Immature natural killer cell (primary cell): ENCODE measurements at regions not wholly inside any gene's neighbourhood (a gene's known extent, or its start where the extent isn't known, plus 50 kb on each side); places are given as distances from the start of the nearest gene placed in this dataset.
A peak's percentile ranks its signal among the peaks of the same experiment; 100 is the strongest.

Source experiments
- DNase-seq, 3 donors: peaks; one replicate each; pipeline ENCODE4 v3.0.0; 2022; ENCODE audit warnings: mixed read lengths in 1 of 3
- H3K27ac Mint-ChIP-seq, 6 donors: one replicate each; pipeline ENCODE4 v1.8.0; 2020; ENCODE audit warnings: mixed read lengths in 6 of 6, mild to moderate bottlenecking in 5 of 6, inconsistent platforms in 4 of 6, moderate library complexity in 3 of 6
- H3K27me3 Mint-ChIP-seq, 3 donors: one replicate each; pipeline ENCODE4 v1.8.0; 2020 to 2021; ENCODE audit warnings: low read depth in 3 of 3, mild to moderate bottlenecking in 3 of 3, mixed read lengths in 3 of 3, moderate library complexity in 3 of 3, inconsistent platforms in 1 of 3
- H3K36me3 Mint-ChIP-seq, 3 donors: one replicate each; pipeline ENCODE4 v1.8.0; 2020; ENCODE audit warnings: mixed read lengths in 3 of 3, inconsistent platforms in 2 of 3, mild to moderate bottlenecking in 2 of 3
- H3K4me1 Mint-ChIP-seq, 2 donors: one replicate each; pipeline ENCODE4 v1.8.0; 2020; ENCODE audit warnings: inconsistent platforms in 2 of 2, mild to moderate bottlenecking in 2 of 2, mixed read lengths in 2 of 2, moderate library complexity in 1 of 2
- H3K4me3 Mint-ChIP-seq, 5 donors: one replicate each; pipeline ENCODE4 v1.8.0; 2020; ENCODE audit warnings: mild to moderate bottlenecking in 5 of 5, mixed read lengths in 5 of 5, inconsistent platforms in 3 of 5, moderate library complexity in 3 of 5
- H3K9me3 Mint-ChIP-seq, 6 donors: one replicate each; pipeline ENCODE4 v1.8.0; 2020; ENCODE audit warnings: mild to moderate bottlenecking in 6 of 6, mixed read lengths in 6 of 6, inconsistent platforms in 4 of 6, moderate library complexity in 3 of 6

GRCh38 chr1:42043811-42044210 is 109.4 kb upstream of the GUCA2B start:
- no peaks in the 10 kb centered on the region for H3K9me3 Mint-ChIP-seq
- H3K36me3 Mint-ChIP-seq = no peaks in the 10 kb centered on the region
- H3K4me3 Mint-ChIP-seq = no peak overlapping the region
- H3K4me1 Mint-ChIP-seq = no peaks in the 10 kb centered on the region
- H3K27ac Mint-ChIP-seq = no peak overlapping the region
- peaks cover 0 to 5% (median 2%) of the 10 kb centered on the region in 3 donors for H3K27me3 Mint-ChIP-seq
- no peak for DNase-seq

GRCh38 chr1:42043182-42043581 is 110.0 kb upstream of the GUCA2B start:
- no peaks in the 10 kb centered on the region for H3K4me1 Mint-ChIP-seq
- no peak for DNase-seq
- no peaks in the 10 kb centered on the region for H3K9me3 Mint-ChIP-seq
- peaks cover 0 to 5% (median 2%) of the 10 kb centered on the region in 3 donors for H3K27me3 Mint-ChIP-seq
- no peaks in the 10 kb centered on the region for H3K36me3 Mint-ChIP-seq
- no peak overlapping the region for H3K4me3 Mint-ChIP-seq
- no peak overlapping the region for H3K27ac Mint-ChIP-seq

GRCh38 chr1:42041031-42041430 is 112.2 kb upstream of the GUCA2B start:
- H3K4me1 Mint-ChIP-seq = peaks cover 0 to 3% of the 10 kb centered on the region in 2 donors
- DNase-seq = no peak
- H3K9me3 Mint-ChIP-seq = no peaks in the 10 kb centered on the region
- no peak overlapping the region for H3K27ac Mint-ChIP-seq
- H3K27me3 Mint-ChIP-seq = peaks cover 0 to 5% (median 2%) of the 10 kb centered on the region in 3 donors
- no peaks in the 10 kb centered on the region for H3K36me3 Mint-ChIP-seq
- H3K4me3 Mint-ChIP-seq = no peak overlapping the region

GRCh38 chr1:42040159-42040558 is 113.1 kb upstream of the GUCA2B start:
- no peak overlapping the region for H3K27ac Mint-ChIP-seq
- H3K27me3 Mint-ChIP-seq = peaks cover 0 to 5% (median 1%) of the 10 kb centered on the region in 3 donors
- no peak overlapping the region for H3K4me3 Mint-ChIP-seq
- no peaks in the 10 kb centered on the region for H3K9me3 Mint-ChIP-seq
- no peaks in the 10 kb centered on the region for H3K36me3 Mint-ChIP-seq
- DNase-seq = no peak
- peaks cover 0 to 5% of the 10 kb centered on the region in 2 donors for H3K4me1 Mint-ChIP-seq

- DNase-seq = no peak
- peaks cover 2 to 10% (median 5%) of the 10 kb centered on the region in 3 donors for H3K27me3 Mint-ChIP-seq
- no peaks in the 10 kb centered on the region for H3K36me3 Mint-ChIP-seq
- H3K27ac Mint-ChIP-seq = no peak overlapping the region
- H3K4me3 Mint-ChIP-seq = no peak overlapping the region
- H3K4me1 Mint-ChIP-seq = peaks cover 19 to 21% of the 10 kb centered on the region in 2 donors
- no peaks in the 10 kb centered on the region for H3K9me3 Mint-ChIP-seq
Observed at GRCh38 chr1:42038261-42038660, 114.9 kb upstream of the GUCA2B start.

GRCh38 chr1:42037586-42037985 is 115.6 kb upstream of the GUCA2B start:
- Mint-ChIP-seq H3K4me1 (peaks cover 26% of the 10 kb centered on the region in 2 donors), H3K9me3 (no peaks in the 10 kb centered on the region), H3K4me3 (no peak overlapping the region), H3K27me3 (peaks cover 2 to 10% (median 5%) of the 10 kb centered on the region in 3 donors), H3K27ac (no peak overlapping the region), H3K36me3 (no peaks in the 10 kb centered on the region)
- no peak for DNase-seq

- Mint-ChIP-seq H3K36me3 (no peaks in the 10 kb centered on the region), H3K4me3 (peak overlapping the region in 1 of 5 donors; percentile 86), H3K9me3 (no peaks in the 10 kb centered on the region), H3K4me1 (peaks cover 29 to 30% of the 10 kb centered on the region in 2 donors), H3K27ac (no peak overlapping the region), H3K27me3 (peaks cover 2 to 10% (median 5%) of the 10 kb centered on the region in 3 donors)
- no peak for DNase-seq
Observed at GRCh38 chr1:42037161-42037560, 116.0 kb upstream of the GUCA2B start.

- peak; percentile 96 to 97 (median 97) for DNase-seq
- Mint-ChIP-seq H3K36me3 (no peaks in the 10 kb centered on the region), H3K9me3 (no peaks in the 10 kb centered on the region), H3K27ac (peak overlapping the region; percentile 21 to 84 (median 69)), H3K4me3 (peak overlapping the region; percentile 81 to 87 (median 85)), H3K27me3 (peaks cover 2 to 9% (median 5%) of the 10 kb centered on the region in 3 donors), H3K4me1 (peaks cover 41 to 42% of the 10 kb centered on the region in 2 donors)
Observed at GRCh38 chr1:42035830-42036604, 117.2 kb upstream of the GUCA2B start.

GRCh38 chr1:42035205-42035829 is 116.6 kb upstream of the HIVEP3 start:
- peak overlapping the region; percentile 65 to 91 (median 88) for H3K27ac Mint-ChIP-seq
- no peaks in the 10 kb centered on the region for H3K36me3 Mint-ChIP-seq
- H3K9me3 Mint-ChIP-seq = no peaks in the 10 kb centered on the region
- peak overlapping the region; percentile 87 to 95 (median 89) for H3K4me3 Mint-ChIP-seq
- peaks cover 2 to 9% (median 5%) of the 10 kb centered on the region in 3 donors for H3K27me3 Mint-ChIP-seq
- DNase-seq = peak in 1 of 3 donors; percentile 72
- peaks cover 48% of the 10 kb centered on the region in 2 donors for H3K4me1 Mint-ChIP-seq

- no peak for DNase-seq
- Mint-ChIP-seq H3K36me3 (no peaks in the 10 kb centered on the region), H3K4me1 (peaks cover 50 to 53% of the 10 kb centered on the region in 2 donors), H3K4me3 (peak overlapping the region; percentile 87 to 95 (median 89)), H3K9me3 (no peaks in the 10 kb centered on the region), H3K27me3 (peaks cover 2 to 9% (median 5%) of the 10 kb centered on the region in 3 donors), H3K27ac (peak overlapping the region; percentile 73 to 91 (median 88))
Observed at GRCh38 chr1:42034426-42034825, 115.7 kb upstream of the HIVEP3 start.

- Mint-ChIP-seq H3K4me3 (peak overlapping the region in 3 of 5 donors; percentile 6 to 87 (median 48)), H3K9me3 (no peaks in the 10 kb centered on the region), H3K27ac (peak overlapping the region in 4 of 6 donors; percentile 4 to 91 (median 48)), H3K4me1 (peaks cover 52 to 59% of the 10 kb centered on the region in 2 donors), H3K36me3 (no peaks in the 10 kb centered on the region), H3K27me3 (peaks cover 2 to 9% (median 5%) of the 10 kb centered on the region in 3 donors)
- no peak for DNase-seq
Observed at GRCh38 chr1:42033629-42034028, 114.9 kb upstream of the HIVEP3 start.

GRCh38 chr1:42017730-42018129 is 99.0 kb upstream of the HIVEP3 start:
- no peak overlapping the region for H3K27ac Mint-ChIP-seq

GRCh38 chr1:42017259-42017658 is 98.5 kb upstream of the HIVEP3 start:
- H3K27me3 Mint-ChIP-seq = peaks cover 0 to 1% (median 0%) of the 10 kb centered on the region in 3 donors
- no peak overlapping the region for H3K4me3 Mint-ChIP-seq
- peaks cover 29 to 51% of the 10 kb centered on the region in 2 donors for H3K4me1 Mint-ChIP-seq

More at GRCh38 chr1:42017730-42018129, 99.0 kb upstream of the HIVEP3 start:
- Mint-ChIP-seq H3K4me3 (no peak overlapping the region), H3K4me1 (peaks cover 28 to 48% of the 10 kb centered on the region in 2 donors), H3K27me3 (peaks cover 0 to 1% (median 0%) of the 10 kb centered on the region in 3 donors), H3K36me3 (peaks cover 3 to 7% (median 4%) of the 10 kb centered on the region in 3 donors), H3K9me3 (no peaks in the 10 kb centered on the region)
- no peak for DNase-seq

GRCh38 chr1:42014823-42015222 is 96.1 kb upstream of the HIVEP3 start:
- H3K27me3 Mint-ChIP-seq = peaks cover 0 to 1% (median 0%) of the 10 kb centered on the region in 3 donors
- peaks cover 0 to 11% (median 0%) of the 10 kb centered on the region in 3 donors for H3K36me3 Mint-ChIP-seq
- no peaks in the 10 kb centered on the region for H3K9me3 Mint-ChIP-seq
- no peak overlapping the region for H3K27ac Mint-ChIP-seq
- no peak for DNase-seq
- H3K4me1 Mint-ChIP-seq = peaks cover 42 to 60% of the 10 kb centered on the region in 2 donors
- H3K4me3 Mint-ChIP-seq = no peak overlapping the region

More at GRCh38 chr1:42017259-42017658, 98.5 kb upstream of the HIVEP3 start:
- no peak for DNase-seq
- Mint-ChIP-seq H3K27ac (no peak overlapping the region), H3K36me3 (peaks cover 3 to 7% (median 4%) of the 10 kb centered on the region in 3 donors), H3K9me3 (no peaks in the 10 kb centered on the region)
